ENCODE measurements at regions not wholly inside any gene's neighbourhood (a gene's known extent, or its start where the extent isn't known, plus 50 kb on each side); places are given as distances from the start of the nearest gene placed in this dataset.

DNA sequence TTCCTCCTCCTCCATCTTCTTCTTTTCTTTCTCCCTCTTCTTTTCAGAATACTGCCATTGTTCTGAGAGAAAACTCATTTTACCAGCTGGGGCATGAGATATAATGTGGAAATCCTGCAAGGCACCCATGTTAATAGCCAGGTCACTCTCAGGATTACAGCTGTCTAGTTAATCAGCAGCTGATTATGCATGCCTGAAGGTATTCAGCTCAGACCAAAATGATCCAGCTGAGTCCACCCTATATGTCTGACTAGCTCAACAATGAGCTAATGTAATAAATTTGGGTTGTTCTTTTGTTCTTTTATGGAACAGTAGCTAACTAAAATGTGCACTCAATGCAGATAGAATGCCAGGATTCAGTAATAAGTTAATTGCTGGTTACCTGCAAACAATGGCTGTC is 441.4 kb downstream of the KDM5D start:
- no peak for TF ChIP-seq CTCF (IDR thresholded peaks at IDR 0.05; ENCODE audit: extremely low read depth, missing control alignments)
- no peak for DNase-seq (ENCODE audit: low spot score)

DNA sequence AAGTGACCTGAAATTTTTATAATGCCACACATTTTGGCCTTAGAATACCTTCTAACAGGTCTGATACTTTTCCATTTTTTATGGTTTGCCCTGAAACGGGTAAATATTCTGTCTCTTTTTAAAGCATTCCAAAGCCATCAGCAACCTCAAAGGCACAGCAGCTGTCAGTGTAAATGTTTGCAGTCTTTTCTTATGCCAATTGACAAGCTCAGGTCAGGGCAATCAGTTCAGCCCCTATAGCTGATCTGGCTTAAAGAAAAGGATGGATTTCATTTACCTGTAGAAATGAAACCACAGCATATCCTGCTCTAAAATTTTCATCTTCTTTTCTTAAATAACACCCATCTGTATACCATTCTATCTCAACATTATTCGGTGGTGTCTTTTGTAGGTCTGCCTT is 453.6 kb downstream of the KDM5D start:
- DNase-seq (ENCODE audit: low spot score) = no peak
- no peak for TF ChIP-seq CTCF (IDR thresholded peaks at IDR 0.05; ENCODE audit: extremely low read depth, missing control alignments)

DNA sequence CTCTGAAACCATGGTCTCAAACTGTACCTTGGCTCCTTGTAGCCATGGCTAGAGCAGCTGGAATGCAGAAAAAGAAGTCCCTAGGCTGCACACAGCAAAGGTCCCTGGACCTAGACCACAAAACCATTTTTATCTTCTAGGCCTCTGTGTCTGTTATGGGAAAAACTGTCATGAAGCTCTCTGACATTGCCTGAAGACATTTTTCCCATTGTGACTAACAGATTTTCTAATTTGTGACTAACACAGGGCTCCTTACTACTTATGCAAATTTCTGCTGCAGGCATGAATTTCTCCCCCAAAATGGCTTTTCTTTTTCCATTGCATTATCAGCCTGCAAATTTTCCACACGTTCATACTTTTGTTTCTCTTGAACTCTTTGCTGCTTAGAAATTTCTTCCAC is 470.4 kb downstream of the KDM5D start:
- no peak for TF ChIP-seq CTCF (IDR thresholded peaks at IDR 0.05; ENCODE audit: extremely low read depth, missing control alignments)
- no peak for DNase-seq (ENCODE audit: low spot score)

- TF ChIP-seq CTCF (IDR thresholded peaks at IDR 0.05; ENCODE audit: extremely low read depth, missing control alignments) = no peak
- no peak for DNase-seq (ENCODE audit: low spot score)
These were observed 476.2 kb downstream of the KDM5D start for GRCh38 chrY:19268331-19268730.

DNA sequence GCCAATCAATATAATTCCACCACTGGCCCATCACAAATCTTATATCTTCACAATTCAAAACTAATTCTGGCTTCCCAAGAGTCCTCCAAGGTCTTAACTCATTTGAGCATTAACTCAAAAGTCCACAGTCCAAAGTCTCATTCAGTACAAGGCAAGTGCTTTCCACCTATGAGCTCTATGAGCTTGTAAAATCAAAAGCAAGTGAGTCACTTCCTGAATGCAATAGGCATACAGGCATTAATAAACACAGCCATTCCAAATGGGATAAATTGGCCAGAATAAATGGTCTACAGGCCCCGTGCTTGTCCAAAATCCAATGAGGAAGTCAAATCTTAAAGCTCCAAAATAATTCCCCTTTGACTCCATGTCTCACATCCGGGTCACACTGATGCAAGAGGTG is 479.1 kb downstream of the KDM5D start:
- no peak for DNase-seq (ENCODE audit: low spot score)
- TF ChIP-seq CTCF (IDR thresholded peaks at IDR 0.05; ENCODE audit: extremely low read depth, missing control alignments) = no peak

DNA sequence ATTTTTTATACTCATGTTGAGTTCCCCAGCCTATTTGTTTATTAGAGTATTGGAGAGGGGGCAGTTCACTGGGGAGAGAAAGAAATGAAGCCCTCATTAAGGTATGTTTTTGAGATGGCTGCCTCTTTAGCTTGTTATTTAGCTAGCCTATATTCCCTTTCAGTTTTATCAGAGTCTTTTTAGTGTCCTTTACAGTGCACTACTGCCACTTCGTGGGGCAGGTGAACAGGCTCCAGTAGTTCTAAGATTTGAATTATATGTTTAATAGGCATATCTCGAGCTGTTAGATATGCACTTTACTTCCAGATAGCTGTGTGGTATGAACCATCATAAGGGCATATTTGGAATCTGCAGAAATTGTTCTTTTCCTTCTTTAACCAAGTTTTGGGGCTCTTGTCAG is 482.2 kb downstream of the KDM5D start:
- DNase-seq (ENCODE audit: low spot score) = no peak
- no peak for TF ChIP-seq CTCF (IDR thresholded peaks at IDR 0.05; ENCODE audit: extremely low read depth, missing control alignments)

- DNase-seq (ENCODE audit: low spot score) = no peak
- TF ChIP-seq CTCF (IDR thresholded peaks at IDR 0.05; ENCODE audit: extremely low read depth, missing control alignments) = no peak
These were observed 458.9 kb upstream of the HSFY2 start for GRCh38 chrY:19232276-19232994.

Measured in GM20000 (cell line).